GM10266 (cell line): ENCODE measurements at regions not wholly inside any gene's neighbourhood (a gene's known extent, or its start where the extent isn't known, plus 50 kb on each side); places are given as distances from the start of the nearest gene placed in this dataset.
"Not testable (repeated sequence)": the region's sequence is repeated elsewhere in the genome, so short reads cannot be mapped to it uniquely, and the experiment has no call there.

ENCODE experiments used
- DNase-seq: peaks from one replicate; pipeline ENCODE4 v3.0.0; 2012; ENCODE audit errors: extremely low spot score
- TF ChIP-seq, protein P1 (sequence below): IDR thresholded peaks from 2 replicates; pipeline ENCODE4 v1.5.1; 2012; ENCODE audit warnings: mild to moderate bottlenecking, low read depth; ENCODE audit not compliant: control insufficient read depth, insufficient read depth; ENCODE audit errors: missing control alignments

GRCh38 chr13:40370661-40371060 lies 295.8 kb downstream of the FOXO1 start:
- TF ChIP-seq, protein P1, sequence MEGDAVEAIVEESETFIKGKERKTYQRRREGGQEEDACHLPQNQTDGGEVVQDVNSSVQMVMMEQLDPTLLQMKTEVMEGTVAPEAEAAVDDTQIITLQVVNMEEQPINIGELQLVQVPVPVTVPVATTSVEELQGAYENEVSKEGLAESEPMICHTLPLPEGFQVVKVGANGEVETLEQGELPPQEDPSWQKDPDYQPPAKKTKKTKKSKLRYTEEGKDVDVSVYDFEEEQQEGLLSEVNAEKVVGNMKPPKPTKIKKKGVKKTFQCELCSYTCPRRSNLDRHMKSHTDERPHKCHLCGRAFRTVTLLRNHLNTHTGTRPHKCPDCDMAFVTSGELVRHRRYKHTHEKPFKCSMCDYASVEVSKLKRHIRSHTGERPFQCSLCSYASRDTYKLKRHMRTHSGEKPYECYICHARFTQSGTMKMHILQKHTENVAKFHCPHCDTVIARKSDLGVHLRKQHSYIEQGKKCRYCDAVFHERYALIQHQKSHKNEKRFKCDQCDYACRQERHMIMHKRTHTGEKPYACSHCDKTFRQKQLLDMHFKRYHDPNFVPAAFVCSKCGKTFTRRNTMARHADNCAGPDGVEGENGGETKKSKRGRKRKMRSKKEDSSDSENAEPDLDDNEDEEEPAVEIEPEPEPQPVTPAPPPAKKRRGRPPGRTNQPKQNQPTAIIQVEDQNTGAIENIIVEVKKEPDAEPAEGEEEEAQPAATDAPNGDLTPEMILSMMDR, result no peak

DNA sequence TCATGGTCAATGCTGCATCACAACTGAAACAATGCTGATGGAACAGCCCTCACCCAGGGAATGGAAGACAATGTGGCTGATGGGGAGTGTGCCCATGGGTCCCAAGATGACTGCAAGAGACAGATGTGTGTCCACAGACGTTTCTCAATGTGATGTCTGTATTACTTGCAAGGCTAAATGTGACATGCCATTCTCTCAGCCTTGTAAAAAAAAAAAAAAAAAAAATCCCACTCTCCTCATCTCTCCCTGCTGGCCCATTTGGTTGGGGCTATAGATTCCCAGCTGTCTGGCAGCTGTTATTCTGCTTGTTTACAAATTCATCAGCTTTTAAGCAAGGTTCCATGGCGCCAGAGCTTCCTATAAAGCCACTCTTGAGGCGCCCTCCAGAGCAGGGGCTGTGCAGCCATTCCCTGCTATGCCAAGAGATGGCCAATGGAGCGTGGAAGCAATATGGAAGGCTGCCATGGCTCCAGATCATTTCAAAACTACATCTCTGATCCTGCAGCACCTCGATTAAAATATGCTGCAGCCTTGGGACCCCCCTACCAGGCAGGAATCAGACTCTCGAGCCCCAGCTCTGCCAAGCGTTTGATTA lies 294.8 kb downstream of the FOXO1 start:
- TF ChIP-seq, protein P1, result no peak
- DNase-seq, result no peak

More at GRCh38 chr13:40370661-40371060, 295.8 kb downstream of the FOXO1 start:
- DNase-seq, result no peak

GRCh38 chr13:40373608-40374007 lies 292.8 kb downstream of the FOXO1 start:
- DNase-seq, result not testable (repeated sequence)

DNA sequence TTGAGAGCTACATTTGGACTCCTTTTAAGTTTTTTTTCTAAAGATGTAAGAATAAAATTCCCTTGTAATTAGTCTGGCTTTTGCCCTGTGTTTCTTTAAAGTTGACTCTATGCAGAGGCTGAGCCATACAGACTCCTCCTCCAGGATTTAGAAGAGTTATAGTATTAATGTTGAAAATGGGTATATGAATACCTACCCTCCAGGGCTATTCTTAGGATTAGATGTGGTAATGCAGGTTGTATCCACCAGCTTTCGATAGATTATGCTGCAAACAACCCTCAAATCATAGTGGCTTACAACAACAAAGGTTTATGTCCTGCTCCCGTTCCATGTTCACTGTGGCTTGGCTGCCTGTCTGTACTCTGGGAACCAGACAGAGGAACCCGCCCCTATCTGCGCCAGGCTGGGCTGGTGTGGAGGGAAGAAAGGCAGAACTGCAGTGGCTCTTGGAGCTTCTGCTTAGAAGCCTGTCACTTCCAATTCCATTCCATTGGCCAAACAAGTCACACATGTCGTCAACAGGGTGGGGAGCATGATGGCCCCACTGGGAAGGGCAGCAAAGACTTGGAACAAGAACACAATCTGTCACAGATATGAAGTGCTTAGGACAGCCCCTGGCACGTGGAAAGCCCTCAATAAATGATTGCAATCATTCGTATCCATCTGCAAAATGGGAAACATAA lies 290.8 kb downstream of the FOXO1 start:
- DNase-seq, result no peak
- TF ChIP-seq, protein P1, result no peak

GRCh38 chr13:40376296-40376849 lies 290.1 kb downstream of the FOXO1 start:
- no peak for DNase-seq

GRCh38 chr13:40376867-40377535 lies 289.4 kb downstream of the FOXO1 start:
- no peak for DNase-seq
- TF ChIP-seq, protein P1, result no peak

More at GRCh38 chr13:40376296-40376849, 290.1 kb downstream of the FOXO1 start:
- TF ChIP-seq, protein P1, result no peak

GRCh38 chr13:40377783-40378182 lies 288.7 kb downstream of the FOXO1 start:
- no peak for DNase-seq
- TF ChIP-seq, protein P1, result no peak
